SU-DHL-6 (cell line): ENCODE measurements at regions not wholly inside any gene's neighbourhood (a gene's known extent, or its start where the extent isn't known, plus 50 kb on each side); places are given as distances from the start of the nearest gene placed in this dataset.

Experiments
- H2AFZ ChIP-seq: fragments of 200-600 bp; sonication (generic); 2 replicates; pipeline ENCODE4 v1.6.1; 2014; ENCODE audit warnings: low read depth, mild to moderate bottlenecking, moderate library complexity, mixed read lengths, antibody characterized with exemption, low read length; ENCODE audit not compliant: severe bottlenecking
- H3F3A ChIP-seq: fragments of 200-600 bp; shearing (Covaris generic); 2 replicates; pipeline ENCODE4 v1.6.0; 2016; ENCODE audit warnings: antibody characterized with exemption, mild to moderate bottlenecking; ENCODE audit not compliant: insufficient read depth
- H3K27ac ChIP-seq: fragments of 200-600 bp; sonication (generic); 2 replicates; pipeline ENCODE4 v1.5.1; 2016; ENCODE audit warnings: low read depth, mild to moderate bottlenecking, low read length, moderate library complexity, mixed read lengths
- H3K27me3 ChIP-seq: fragments of 200-600 bp; sonication (generic), shearing (Covaris generic); 2 replicates; pipeline ENCODE4 v1.6.0; 2014; ENCODE audit warnings: mild to moderate bottlenecking, low read length
- H3K36me3 ChIP-seq: fragments of 200-600 bp; sonication (generic); 2 replicates; pipeline ENCODE4 v1.6.1; 2014; ENCODE audit warnings: mild to moderate bottlenecking, low read length, mixed read lengths
- H3K4me2 ChIP-seq: fragments of 300-600, 200-600 bp; shearing (Covaris generic), sonication (generic); 2 replicates; pipeline ENCODE4 v1.6.0; 2014; ENCODE audit warnings: low read length, low read depth, mild to moderate bottlenecking; ENCODE audit not compliant: poor library complexity, severe bottlenecking
- H3K4me3 ChIP-seq: fragments of 200-600 bp; sonication (generic); 2 replicates; pipeline ENCODE4 v1.5.1; 2014; ENCODE audit warnings: antibody characterized with exemption, low read length, mild to moderate bottlenecking, mixed read lengths; ENCODE audit not compliant: insufficient read depth, poor library complexity, severe bottlenecking
- H3K79me2 ChIP-seq: fragments of 200-600 bp; sonication (generic); 2 replicates; pipeline ENCODE4 v1.6.1; 2014; ENCODE audit warnings: mild to moderate bottlenecking, low read length, moderate library complexity; ENCODE audit not compliant: insufficient read depth
- H3K9ac ChIP-seq: fragments of 200-600 bp; sonication (generic); 2 replicates; pipeline ENCODE4 v1.7.0; 2014; ENCODE audit warnings: mild to moderate bottlenecking, low read length
- H3K9me2 ChIP-seq: fragments of 200-600 bp; sonication (generic); replicated peaks from 2 replicates; pipeline ENCODE4 v1.6.1; 2014; ENCODE audit warnings: low read length; ENCODE audit not compliant: insufficient read depth
- H3K9me3 ChIP-seq: fragments of 200-600 bp; sonication (generic); 2 replicates; pipeline ENCODE4 v1.6.1; 2014; ENCODE audit warnings: low read length, mixed read lengths; ENCODE audit not compliant: insufficient read depth
- H4K20me1 ChIP-seq: fragments of 200-600 bp; sonication (generic); 2 replicates; pipeline ENCODE4 v1.6.1; 2014; ENCODE audit warnings: low read depth, mild to moderate bottlenecking, antibody characterized with exemption, low read length, moderate library complexity, mixed read lengths
- CTCF ChIP-seq: fragments of 200-600 bp; sonication (generic); IDR thresholded peaks from one replicate; pipeline ENCODE4 v1.5.1; 2017; ENCODE audit warnings: antibody characterized with exemption, mild to moderate bottlenecking, low read length, moderate library complexity; ENCODE audit not compliant: insufficient read depth, poor library complexity, severe bottlenecking
- EZH2phosphoT487 ChIP-seq: fragments of 200-600 bp; sonication (generic), shearing (Covaris generic); conservative IDR thresholded peaks from 2 replicates; pipeline ENCODE4 v1.6.1; 2018; ENCODE audit warnings: mild to moderate bottlenecking, antibody characterized with exemption, low read length, moderate library complexity, mixed read lengths

GRCh38 chr6:1009103-1009502 is 302.8 kb upstream of the FOXQ1 start:
- no peaks in the 10 kb centered on the region for H3F3A ChIP-seq
- H3K27ac ChIP-seq = no peak overlapping the region
- H3K79me2 ChIP-seq = no peaks in the 10 kb centered on the region
- no peak for TF ChIP-seq EZH2phosphoT487
- TF ChIP-seq CTCF = no peak
- no peak overlapping the region for H3K9ac ChIP-seq
- no peaks in the 10 kb centered on the region for H4K20me1 ChIP-seq
- no peaks in the 10 kb centered on the region for H3K27me3 ChIP-seq
- H3K4me2 ChIP-seq = no peak overlapping the region
- no peaks in the 10 kb centered on the region for H3K9me2 ChIP-seq
- no peak overlapping the region for H2AFZ ChIP-seq
- no peaks in the 10 kb centered on the region for H3K9me3 ChIP-seq
- no peaks in the 10 kb centered on the region for H3K36me3 ChIP-seq
- H3K4me3 ChIP-seq = no peak overlapping the region

GRCh38 chr6:1007159-1007558 is 304.7 kb upstream of the FOXQ1 start:
- Histone ChIP-seq H3K9me3 (no peaks in the 10 kb centered on the region), H3K9ac (no peak overlapping the region), H3K9me2 (no peaks in the 10 kb centered on the region), H3K4me2 (no peak overlapping the region), H3K4me3 (no peak overlapping the region), H3F3A (no peaks in the 10 kb centered on the region), H3K27ac (no peak overlapping the region), H3K79me2 (no peaks in the 10 kb centered on the region), H3K36me3 (no peaks in the 10 kb centered on the region), H2AFZ (no peak overlapping the region), H3K27me3 (no peaks in the 10 kb centered on the region), H4K20me1 (no peaks in the 10 kb centered on the region)
- no peak for TF ChIP-seq EZH2phosphoT487
- TF ChIP-seq CTCF = no peak

GRCh38 chr6:1004885-1005630 is 306.8 kb upstream of the FOXQ1 start:
- TF ChIP-seq EZH2phosphoT487 (no peak), CTCF (no peak)
- no peaks in the 10 kb centered on the region for H3K9me3 ChIP-seq

More at GRCh38 chr6:1004885-1005630, 306.8 kb upstream of the FOXQ1 start:
- H3K79me2 ChIP-seq = no peaks in the 10 kb centered on the region
- H3K9me2 ChIP-seq = no peaks in the 10 kb centered on the region
- no peaks in the 10 kb centered on the region for H3K27me3 ChIP-seq
- H3F3A ChIP-seq = no peaks in the 10 kb centered on the region
- no peak overlapping the region for H3K4me3 ChIP-seq
- no peaks in the 10 kb centered on the region for H4K20me1 ChIP-seq
- H3K27ac ChIP-seq = no peak overlapping the region
- H3K36me3 ChIP-seq = no peaks in the 10 kb centered on the region
- H3K4me2 ChIP-seq = no peak overlapping the region
- no peak overlapping the region for H2AFZ ChIP-seq
- no peak overlapping the region for H3K9ac ChIP-seq
